ENCODE measurements at regions not wholly inside any gene's neighbourhood (a gene's known extent, or its start where the extent isn't known, plus 50 kb on each side); places are given as distances from the start of the nearest gene placed in this dataset.
"Not testable (repeated sequence)": the region's sequence is repeated elsewhere in the genome, so short reads cannot be mapped to it uniquely, and the experiment has no call there.

- in situ Hi-C loops (cut with MboI; ENCODE audit: low sequenced_read_pairs, unreplicated experiment), result no loop called here
- no peak for TF ChIP-seq CTCF (IDR thresholded peaks at IDR 0.05; ENCODE audit: borderline replicate concordance, control extremely low read depth, extremely low read depth, insufficient read depth, missing control alignments)
- no peak for DNase-seq (ENCODE audit: low spot score)
Observed at GRCh38 chr12:127964717-127965116, 302.3 kb upstream of the TMEM132C start.

DNA sequence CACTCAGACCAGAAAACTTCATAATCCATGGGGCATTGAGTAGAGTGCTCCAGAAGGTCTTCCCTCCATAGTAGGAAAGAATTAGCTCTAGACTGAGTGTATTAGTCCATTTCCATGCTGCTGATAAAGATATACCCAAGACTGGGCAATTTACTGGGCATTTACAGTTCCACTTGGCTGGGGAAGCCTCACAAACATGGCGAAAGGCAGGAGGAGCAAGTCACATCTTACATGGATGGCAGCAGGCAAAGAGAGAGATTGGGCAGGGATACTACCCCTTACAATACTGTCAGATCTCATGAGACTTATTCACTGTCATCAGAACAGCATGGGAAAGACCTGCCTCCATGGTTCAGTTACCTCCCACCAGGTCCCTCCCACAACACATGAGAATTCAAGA lies 300.6 kb upstream of the TMEM132C start:
- in situ Hi-C loops (cut with MboI; ENCODE audit: low sequenced_read_pairs, unreplicated experiment), result no loop called here
- DNase-seq (ENCODE audit: low spot score), result no peak
- no peak for TF ChIP-seq CTCF (IDR thresholded peaks at IDR 0.05; ENCODE audit: borderline replicate concordance, control extremely low read depth, extremely low read depth, insufficient read depth, missing control alignments)

- in situ Hi-C loops (cut with MboI; ENCODE audit: low sequenced_read_pairs, unreplicated experiment), result no loop called here
- TF ChIP-seq CTCF (IDR thresholded peaks at IDR 0.05; ENCODE audit: borderline replicate concordance, control extremely low read depth, extremely low read depth, insufficient read depth, missing control alignments), result no peak
- no peak for DNase-seq (ENCODE audit: low spot score)
Observed at GRCh38 chr12:127970491-127970890, 296.5 kb upstream of the TMEM132C start.

DNA sequence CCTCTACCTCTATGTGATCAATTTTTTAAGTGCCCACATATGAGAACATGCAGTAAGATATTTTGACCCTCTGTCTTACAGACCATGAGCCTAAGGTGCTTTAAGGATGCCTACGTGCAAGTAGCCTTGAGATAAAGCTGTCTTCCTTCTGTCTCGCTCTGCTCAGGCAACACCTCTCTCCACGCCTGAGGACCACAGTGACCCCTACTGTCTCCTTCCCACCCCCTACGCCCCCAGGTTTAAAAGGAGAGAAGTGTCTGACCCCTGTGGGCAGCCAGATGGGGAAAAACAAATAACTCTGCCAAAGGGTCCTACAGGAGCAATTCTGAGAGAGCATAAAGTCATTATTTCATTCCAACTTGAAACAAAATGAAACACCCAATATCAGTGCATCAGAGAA lies 286.4 kb upstream of the TMEM132C start:
- in situ Hi-C loops (cut with MboI; ENCODE audit: low sequenced_read_pairs, unreplicated experiment), result no loop called here

GRCh38 chr12:127981875-127982274 lies 285.1 kb upstream of the TMEM132C start:
- in situ Hi-C loops (cut with MboI; ENCODE audit: low sequenced_read_pairs, unreplicated experiment), result no loop called here
- no peak for DNase-seq (ENCODE audit: low spot score)
- TF ChIP-seq CTCF (IDR thresholded peaks at IDR 0.05; ENCODE audit: borderline replicate concordance, control extremely low read depth, extremely low read depth, insufficient read depth, missing control alignments), result no peak

More for the DNA sequence above, 286.4 kb upstream of the TMEM132C start:
- no peak for TF ChIP-seq CTCF (IDR thresholded peaks at IDR 0.05; ENCODE audit: borderline replicate concordance, control extremely low read depth, extremely low read depth, insufficient read depth, missing control alignments)
- no peak for DNase-seq (ENCODE audit: low spot score)

DNA sequence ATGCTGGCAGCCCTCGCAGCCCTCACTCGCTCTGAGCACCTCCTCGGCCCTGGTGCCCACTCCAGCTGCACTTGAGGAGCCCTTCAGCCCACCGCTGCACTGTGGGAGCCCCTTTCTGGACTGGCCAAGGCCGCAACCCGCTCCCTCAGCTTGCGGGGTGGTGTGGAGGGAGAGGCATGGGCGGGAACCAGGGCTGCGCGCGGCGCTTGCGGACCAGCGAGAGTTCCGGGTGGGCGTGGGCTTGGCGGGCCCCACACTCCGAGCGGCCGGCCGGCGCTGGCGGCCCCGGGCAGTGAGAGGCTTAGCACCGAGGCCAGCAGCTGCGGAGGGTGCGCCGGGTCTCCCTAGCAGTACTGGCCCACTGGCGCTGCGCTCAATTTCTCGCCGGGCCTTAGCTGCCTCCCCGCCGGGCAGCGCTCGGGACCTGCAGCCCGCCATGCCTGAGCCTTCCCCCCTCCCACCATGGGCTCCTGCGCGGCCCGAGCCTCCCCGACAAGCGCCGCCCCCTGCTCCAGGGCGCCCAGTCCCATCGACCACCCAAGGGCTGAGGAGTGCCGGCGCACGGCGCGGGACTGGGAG lies 283.7 kb upstream of the TMEM132C start:
- DNase-seq (ENCODE audit: low spot score), result not testable (repeated sequence)

GRCh38 chr12:127984386-127985055 lies 282.4 kb upstream of the TMEM132C start:
- in situ Hi-C loops (cut with MboI; ENCODE audit: low sequenced_read_pairs, unreplicated experiment), result no loop called here
- no peak for DNase-seq (ENCODE audit: low spot score)

More for the DNA sequence above, 283.7 kb upstream of the TMEM132C start:
- in situ Hi-C loops (cut with MboI; ENCODE audit: low sequenced_read_pairs, unreplicated experiment), result not testable (repeated sequence)

More at GRCh38 chr12:127984386-127985055, 282.4 kb upstream of the TMEM132C start:
- TF ChIP-seq CTCF (IDR thresholded peaks at IDR 0.05; ENCODE audit: borderline replicate concordance, control extremely low read depth, extremely low read depth, insufficient read depth, missing control alignments), result no peak

Measured in GM13976 (cell line).